Calu3 (cell line): ENCODE measurements at regions not wholly inside any gene's neighbourhood (a gene's known extent, or its start where the extent isn't known, plus 50 kb on each side); places are given as distances from the start of the nearest gene placed in this dataset.

Experiments used
- BruUV-seq: library from RNA; stranded (reverse); fragments of 400-500 nt; replicated peaks from 2 replicates; lab custom pipeline; 2021; lab: Mats Ljungman, UMichigan
- CTCF ChIA-PET: fragments of 300-600 bp; sonication (Branson Sonifier 250); formaldehyde crosslinking; loops from one replicate; lab custom pipeline; 2022; ENCODE audit warnings: antibody characterized with exemption; lab: Charles Lee
- DNase-seq: peaks from one replicate; pipeline ENCODE4 v3.0.0; 2022
- H3K27ac Mint-ChIP-seq: one replicate; pipeline ENCODE4 v1.8.0; 2022; ENCODE audit warnings: mixed read lengths; ENCODE audit not compliant: unreplicated experiment
- H3K27me3 Mint-ChIP-seq: one replicate; pipeline ENCODE4 v1.8.0; 2022; ENCODE audit warnings: mixed read lengths; ENCODE audit not compliant: unreplicated experiment
- H3K36me3 Mint-ChIP-seq: one replicate; pipeline ENCODE4 v1.8.0; 2022; ENCODE audit warnings: mild to moderate bottlenecking, moderate library complexity, mixed read lengths; ENCODE audit not compliant: insufficient read depth, unreplicated experiment
- H3K4me1 Mint-ChIP-seq: one replicate; pipeline ENCODE4 v1.8.0; 2022; ENCODE audit warnings: mild to moderate bottlenecking, low read depth, mixed read lengths; ENCODE audit not compliant: unreplicated experiment
- H3K4me3 Mint-ChIP-seq: one replicate; pipeline ENCODE4 v1.8.0; 2022; ENCODE audit warnings: mild to moderate bottlenecking, low read depth, moderate library complexity, mixed read lengths; ENCODE audit not compliant: unreplicated experiment
- H3K9me3 Mint-ChIP-seq: one replicate; pipeline ENCODE4 v1.8.0; 2022; ENCODE audit warnings: low read depth, mixed read lengths; ENCODE audit not compliant: unreplicated experiment
- intact Hi-C: fragments of 100-400 bp; cut with micrococcal nuclease; formaldehyde crosslinking; loops from one replicate; pipeline ENCODE4 v1.10.0; 2022; ENCODE audit not compliant: unreplicated experiment
- TF ChIP-seq, protein P1 (sequence below): fragments of 200-600 bp; IDR thresholded peaks from one replicate; pipeline ENCODE4 v1.8.0; 2022; ENCODE audit warnings: antibody characterized with exemption; ENCODE audit not compliant: unreplicated experiment

DNA sequence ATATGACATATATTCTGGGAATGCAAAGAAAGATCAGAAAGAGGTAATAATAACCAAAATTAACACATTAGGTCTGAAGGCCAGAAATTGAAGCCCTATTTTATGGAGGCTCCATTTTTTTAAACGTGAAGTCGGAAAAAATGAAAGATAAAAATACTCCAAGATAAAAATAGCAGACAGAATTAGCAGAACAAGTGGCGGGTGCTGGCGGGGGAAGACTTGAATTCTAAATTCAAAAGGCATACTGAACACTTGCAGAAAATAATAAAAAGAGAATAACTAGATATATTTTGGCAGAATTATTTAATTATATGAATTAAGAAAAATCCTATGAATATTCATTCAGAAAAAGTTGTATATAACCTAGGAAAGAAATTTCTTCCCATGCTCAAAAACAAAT, 543.7 kb upstream of the ACO1 start:
- no peaks in the 10 kb centered on the region for H3K9me3 Mint-ChIP-seq
- BruUV-seq = no TSS peak
- H3K27me3 Mint-ChIP-seq = no peaks in the 10 kb centered on the region
- TF ChIP-seq, protein P1, sequence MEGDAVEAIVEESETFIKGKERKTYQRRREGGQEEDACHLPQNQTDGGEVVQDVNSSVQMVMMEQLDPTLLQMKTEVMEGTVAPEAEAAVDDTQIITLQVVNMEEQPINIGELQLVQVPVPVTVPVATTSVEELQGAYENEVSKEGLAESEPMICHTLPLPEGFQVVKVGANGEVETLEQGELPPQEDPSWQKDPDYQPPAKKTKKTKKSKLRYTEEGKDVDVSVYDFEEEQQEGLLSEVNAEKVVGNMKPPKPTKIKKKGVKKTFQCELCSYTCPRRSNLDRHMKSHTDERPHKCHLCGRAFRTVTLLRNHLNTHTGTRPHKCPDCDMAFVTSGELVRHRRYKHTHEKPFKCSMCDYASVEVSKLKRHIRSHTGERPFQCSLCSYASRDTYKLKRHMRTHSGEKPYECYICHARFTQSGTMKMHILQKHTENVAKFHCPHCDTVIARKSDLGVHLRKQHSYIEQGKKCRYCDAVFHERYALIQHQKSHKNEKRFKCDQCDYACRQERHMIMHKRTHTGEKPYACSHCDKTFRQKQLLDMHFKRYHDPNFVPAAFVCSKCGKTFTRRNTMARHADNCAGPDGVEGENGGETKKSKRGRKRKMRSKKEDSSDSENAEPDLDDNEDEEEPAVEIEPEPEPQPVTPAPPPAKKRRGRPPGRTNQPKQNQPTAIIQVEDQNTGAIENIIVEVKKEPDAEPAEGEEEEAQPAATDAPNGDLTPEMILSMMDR = no peak
- H3K4me3 Mint-ChIP-seq = no peak overlapping the region
- no peak overlapping the region for H3K27ac Mint-ChIP-seq
- CTCF ChIA-PET = no interaction called here
- H3K4me1 Mint-ChIP-seq = no peaks in the 10 kb centered on the region
- no peak for DNase-seq
- no peaks in the 10 kb centered on the region for H3K36me3 Mint-ChIP-seq
- intact Hi-C loops = no loop called here

DNA sequence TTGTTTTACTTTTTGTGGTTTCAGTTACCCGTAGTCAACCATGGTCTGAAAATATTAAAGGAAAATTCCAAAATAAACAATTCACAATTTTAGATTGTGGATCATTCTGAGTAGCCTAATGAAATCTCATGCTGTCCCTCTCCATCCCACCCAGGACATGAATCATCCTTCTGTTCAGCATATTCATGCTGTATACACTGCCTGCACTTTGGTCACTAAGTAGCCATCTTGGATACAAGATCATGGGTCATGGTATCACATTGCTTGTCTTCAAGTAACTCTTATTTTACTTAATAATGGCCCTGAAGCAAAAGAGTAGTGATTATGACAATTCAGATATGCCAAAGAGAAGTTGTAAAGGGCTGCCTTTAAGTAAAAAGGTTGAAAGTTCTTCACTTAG, 536.5 kb upstream of the ACO1 start:
- TF ChIP-seq, protein P1 = no peak
- intact Hi-C loops = no loop called here
- Mint-ChIP-seq H3K4me3 (no peak overlapping the region), H3K27ac (no peak overlapping the region), H3K27me3 (no peaks in the 10 kb centered on the region), H3K4me1 (no peaks in the 10 kb centered on the region), H3K36me3 (no peaks in the 10 kb centered on the region), H3K9me3 (no peaks in the 10 kb centered on the region)
- no peak for DNase-seq
- no TSS peak for BruUV-seq
- CTCF ChIA-PET = no interaction called here

DNA sequence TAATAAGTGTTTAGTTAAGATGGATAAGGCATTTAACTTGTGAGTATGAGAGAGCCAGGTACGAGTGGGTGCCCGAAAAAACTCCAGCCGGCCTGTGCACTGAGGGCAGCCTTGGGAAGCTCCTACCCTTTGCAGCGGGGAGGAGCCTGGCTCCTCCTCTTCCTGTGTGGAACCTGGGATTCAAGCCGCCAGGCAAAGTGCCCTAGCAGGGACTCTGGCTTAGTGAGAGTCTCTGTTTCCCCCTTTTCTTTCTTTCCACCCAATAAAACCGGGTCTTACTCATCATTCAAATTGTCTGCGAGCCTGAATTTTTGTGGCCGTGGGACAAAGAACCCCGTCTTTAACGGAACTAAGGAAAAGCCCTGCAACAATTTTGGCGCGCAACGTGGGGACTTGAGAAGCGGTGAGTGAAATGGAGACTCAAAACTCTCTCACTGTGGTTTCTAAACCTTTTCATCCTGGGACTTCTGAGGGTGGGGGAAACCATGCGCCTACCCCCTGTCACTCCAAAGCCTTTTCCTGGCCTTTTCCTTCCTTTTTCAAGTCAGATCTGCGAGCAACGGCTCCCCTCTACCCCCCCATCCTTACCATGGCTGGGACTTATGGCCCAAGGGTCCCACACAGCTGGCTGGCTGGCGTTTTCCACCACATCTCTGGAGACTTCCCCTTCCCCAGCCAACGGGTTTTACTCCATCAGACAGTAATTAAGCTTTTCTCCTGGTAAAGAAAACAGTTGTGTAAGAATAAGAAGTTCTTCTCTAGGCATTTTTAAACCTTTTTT, 535.7 kb upstream of the ACO1 start:
- TF ChIP-seq, protein P1 = no peak
- intact Hi-C loops = no loop called here
- no peaks in the 10 kb centered on the region for H3K36me3 Mint-ChIP-seq
- no peak overlapping the region for H3K4me3 Mint-ChIP-seq
- H3K27me3 Mint-ChIP-seq = no peaks in the 10 kb centered on the region
- no peak overlapping the region for H3K27ac Mint-ChIP-seq
- H3K4me1 Mint-ChIP-seq = no peaks in the 10 kb centered on the region
- H3K9me3 Mint-ChIP-seq = no peaks in the 10 kb centered on the region
- no TSS peak for BruUV-seq
- CTCF ChIA-PET = no interaction called here
- DNase-seq = no peak

DNA sequence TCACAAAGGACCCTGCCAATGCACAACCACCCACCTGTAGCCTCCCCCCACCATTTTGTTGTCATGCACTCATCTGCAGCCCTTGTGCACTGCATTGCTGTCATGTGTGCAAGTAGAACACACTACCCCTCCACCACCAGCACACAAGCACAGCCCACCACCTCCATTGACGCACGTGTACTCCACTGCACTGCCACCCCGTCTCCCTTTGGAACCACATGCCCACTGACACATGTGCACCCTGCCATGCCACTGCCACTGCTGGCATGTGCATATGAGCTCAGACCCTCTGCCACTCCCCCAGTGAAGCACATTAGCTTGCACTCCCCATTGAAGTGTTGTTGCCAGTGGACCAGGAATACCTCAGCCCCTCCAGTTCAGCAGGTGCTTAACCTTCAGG, 530.3 kb upstream of the ACO1 start:
- DNase-seq = no peak
- CTCF ChIA-PET = no interaction called here
- TF ChIP-seq, protein P1 = no peak
- no peaks in the 10 kb centered on the region for H3K27me3 Mint-ChIP-seq
- no TSS peak for BruUV-seq
- no peaks in the 10 kb centered on the region for H3K4me1 Mint-ChIP-seq
- H3K9me3 Mint-ChIP-seq = peaks cover 4% of the 10 kb centered on the region
- no peak overlapping the region for H3K27ac Mint-ChIP-seq
- intact Hi-C loops = no loop called here
- no peaks in the 10 kb centered on the region for H3K36me3 Mint-ChIP-seq
- no peak overlapping the region for H3K4me3 Mint-ChIP-seq
